ENCODE measurements at regions not wholly inside any gene's neighbourhood (a gene's known extent, or its start where the extent isn't known, plus 50 kb on each side); places are given as distances from the start of the nearest gene placed in this dataset.
"Not testable (repeated sequence)": the region's sequence is repeated elsewhere in the genome, so short reads cannot be mapped to it uniquely, and the experiment has no call there.

DNA sequence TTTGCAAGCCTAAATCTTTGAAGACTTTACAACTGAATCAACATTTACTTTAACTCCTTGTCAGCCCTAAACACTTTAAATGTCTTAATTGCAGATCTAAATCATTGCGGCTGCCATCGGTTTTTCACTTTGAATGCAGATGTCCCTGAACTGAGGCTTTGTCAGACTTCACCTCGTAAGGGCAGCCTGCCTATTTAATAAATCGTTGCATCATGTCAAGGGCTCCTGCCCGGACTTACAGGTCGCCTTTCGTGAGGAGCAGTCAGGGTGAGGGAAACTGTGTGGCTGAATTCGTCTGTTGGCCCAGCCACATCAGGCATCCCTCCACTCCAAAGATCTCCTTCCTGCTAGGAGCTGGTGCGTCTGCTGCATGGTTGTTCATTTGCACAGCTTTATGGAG lies 368.2 kb upstream of the NPVF start:
- peak; percentile 28 for DNase-seq

DNA sequence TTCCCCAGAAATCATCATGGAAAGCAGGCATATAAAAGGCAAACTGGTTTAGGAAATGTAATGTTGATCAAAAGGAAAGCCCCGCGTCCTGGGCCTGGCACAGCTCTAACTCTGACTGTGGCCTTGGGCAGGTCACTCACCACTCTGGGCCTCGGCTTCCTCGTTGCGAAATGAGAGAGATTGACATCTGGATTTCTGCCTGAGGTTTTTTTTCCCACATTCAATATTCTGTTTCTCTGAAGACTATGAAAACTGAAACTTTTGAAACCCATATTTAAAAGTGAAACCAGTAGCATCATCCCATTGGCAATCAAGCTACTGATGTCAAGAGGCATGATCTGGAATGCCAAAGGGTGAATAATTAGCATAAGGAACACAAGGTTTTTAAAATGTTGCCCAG lies 369.7 kb upstream of the NPVF start:
- DNase-seq = no peak

DNA sequence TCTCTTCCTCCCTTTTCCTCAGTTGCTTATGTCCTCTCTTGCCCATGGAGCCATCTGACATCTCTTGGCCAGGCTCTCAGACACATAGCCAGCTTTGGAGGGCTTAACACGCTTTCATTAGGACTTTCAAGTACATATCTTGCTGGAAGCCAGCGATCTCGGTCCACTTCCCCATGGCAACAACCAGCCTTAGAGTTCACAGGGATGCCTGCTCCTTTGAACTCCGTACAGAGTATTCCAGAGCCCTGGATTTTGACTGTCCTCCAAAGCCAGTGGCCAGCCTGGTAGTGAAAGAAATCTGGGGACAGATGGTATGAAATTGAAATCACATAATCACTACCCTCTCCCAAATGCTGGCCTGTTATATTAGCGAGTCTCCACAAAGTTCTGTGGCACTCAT lies 370.5 kb upstream of the NPVF start:
- DNase-seq = no peak

DNA sequence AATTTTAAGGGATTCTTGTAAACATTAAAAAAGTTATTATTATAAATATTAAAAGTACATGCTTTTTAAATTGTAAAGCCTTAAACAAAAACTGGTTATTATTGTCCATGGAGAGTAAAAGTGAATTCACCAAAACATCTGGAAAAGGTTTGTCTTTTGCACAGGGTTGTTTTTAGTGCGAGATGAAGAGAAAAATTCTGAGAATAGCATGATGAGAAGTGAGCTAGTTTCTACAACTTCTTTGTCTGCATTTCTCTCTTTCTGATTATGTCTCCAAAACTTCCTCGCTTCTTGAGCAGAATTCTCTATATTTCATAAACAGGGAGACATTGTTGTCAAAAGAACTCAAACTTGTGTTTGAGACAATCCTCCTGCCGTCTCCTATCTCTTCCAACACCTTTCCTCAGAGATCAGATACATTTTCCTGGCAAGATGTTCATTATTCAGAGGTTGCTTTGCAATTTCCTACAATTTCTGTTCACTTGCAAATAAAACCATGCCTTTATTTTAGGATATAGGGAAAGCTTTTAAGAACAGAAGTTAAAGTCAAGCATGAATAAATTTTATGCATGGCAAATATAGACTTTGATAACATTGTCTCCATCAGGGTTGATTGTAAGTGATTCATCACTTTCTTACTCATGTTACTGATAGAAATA lies 372.1 kb upstream of the NPVF start:
- no peak for DNase-seq

DNA sequence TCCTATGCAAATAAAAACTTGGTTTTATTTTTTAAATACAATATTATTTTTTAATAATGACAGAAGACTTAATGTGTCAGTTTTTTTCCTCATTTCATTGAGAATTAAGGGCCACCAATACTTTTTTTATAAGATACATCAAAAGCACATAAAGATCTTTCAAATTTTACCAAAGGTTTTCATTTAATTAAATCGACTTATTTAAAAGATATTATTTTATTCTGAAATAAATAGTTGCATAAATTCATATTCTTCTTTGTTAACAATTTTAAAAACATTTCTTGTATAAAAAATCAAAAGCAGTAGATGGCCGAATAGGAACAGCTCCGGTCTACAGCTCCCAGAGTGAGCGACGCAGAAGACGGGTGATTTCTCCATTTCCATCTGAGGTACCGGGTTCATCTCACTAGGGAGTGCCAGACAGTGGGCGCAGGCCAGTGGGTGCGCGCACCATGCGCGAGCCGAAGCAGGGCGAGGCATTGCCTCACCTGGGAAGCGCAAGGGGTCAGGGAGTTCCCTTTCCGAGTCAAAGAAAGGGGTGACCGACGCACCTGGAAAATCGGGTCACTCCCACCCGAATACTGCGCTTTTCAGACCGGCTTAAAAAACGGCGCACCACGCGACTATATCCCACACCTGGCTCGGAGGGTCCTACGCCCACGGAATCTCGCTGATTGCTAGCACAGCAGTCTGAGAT lies 374.6 kb upstream of the NPVF start:
- not testable (repeated sequence) for DNase-seq

DNA sequence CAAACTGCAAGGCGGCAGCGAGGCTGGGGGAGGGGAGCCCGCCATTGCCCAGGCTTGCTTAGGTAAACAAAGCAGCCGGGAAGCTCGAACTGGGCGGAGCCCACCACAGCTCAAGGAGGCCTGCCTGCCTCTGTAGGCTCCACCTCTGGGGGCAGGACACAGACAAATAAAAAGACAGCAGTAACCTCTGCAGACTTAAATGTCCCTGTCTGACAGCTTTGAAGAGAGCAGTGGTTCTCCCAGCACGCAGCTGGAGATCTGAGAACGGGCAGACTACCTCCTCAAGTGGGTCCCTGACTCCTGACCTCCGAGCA lies 375.1 kb upstream of the NPVF start:
- DNase-seq = not testable (repeated sequence)

DNA sequence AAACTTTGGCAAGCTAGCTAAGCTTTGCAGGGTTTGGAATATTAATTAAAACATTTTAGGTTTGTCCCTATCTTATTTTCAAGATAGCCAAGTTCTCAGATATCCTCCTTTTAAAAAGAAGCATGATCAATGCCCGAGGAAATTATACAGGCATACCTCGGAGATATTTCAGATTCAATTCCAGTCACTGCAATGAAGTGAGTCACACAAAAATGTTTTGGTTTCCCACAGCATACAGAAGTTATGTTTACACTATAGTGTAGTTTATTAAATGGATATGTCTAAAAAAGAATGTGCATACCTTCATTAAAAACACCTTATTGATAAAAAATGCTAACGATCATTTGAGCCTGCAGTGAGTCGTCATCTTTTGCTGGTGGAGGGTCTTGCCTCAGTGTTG lies 382.9 kb upstream of the NPVF start:
- DNase-seq = no peak

DNA sequence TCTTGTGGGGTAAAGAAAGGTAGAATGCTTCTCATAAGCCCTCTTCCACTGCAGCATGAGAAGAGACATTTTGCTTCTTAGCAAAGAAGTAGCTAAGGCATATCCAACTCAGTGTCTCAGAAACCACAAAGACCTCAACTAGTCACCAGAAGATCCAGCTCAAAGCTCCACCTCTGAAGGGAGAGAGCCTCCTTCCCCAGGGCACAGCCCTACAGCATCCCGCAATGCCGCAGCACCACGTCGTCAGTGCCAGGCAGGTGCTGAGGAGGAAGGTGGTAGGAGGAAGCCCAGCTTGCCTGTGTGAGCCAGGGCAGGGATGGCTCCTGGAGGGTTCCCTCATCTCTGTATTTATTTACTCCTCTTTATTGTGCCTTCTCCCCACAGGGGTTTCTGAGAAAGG lies 385.6 kb upstream of the NPVF start:
- no peak for DNase-seq

DNA sequence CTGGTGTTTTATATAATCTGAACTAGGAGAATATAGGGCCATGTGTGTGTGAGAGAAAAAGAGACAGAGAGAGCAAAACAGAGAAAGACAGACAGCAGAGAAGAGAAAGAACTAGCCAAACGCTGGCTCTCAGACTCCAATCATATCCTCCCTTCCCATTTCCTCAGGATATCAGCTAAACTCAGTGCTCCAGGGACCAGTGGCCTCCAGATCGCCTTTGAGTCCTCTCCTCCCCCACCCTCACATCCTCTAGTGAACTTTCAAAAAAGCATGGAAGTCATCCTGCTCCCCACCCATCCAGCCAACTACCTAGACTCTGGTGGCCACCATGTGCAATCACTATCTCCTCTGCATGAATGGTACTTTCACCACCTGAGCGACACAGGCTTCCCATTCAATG lies 386.1 kb upstream of the NPVF start:
- no peak for DNase-seq

DNA sequence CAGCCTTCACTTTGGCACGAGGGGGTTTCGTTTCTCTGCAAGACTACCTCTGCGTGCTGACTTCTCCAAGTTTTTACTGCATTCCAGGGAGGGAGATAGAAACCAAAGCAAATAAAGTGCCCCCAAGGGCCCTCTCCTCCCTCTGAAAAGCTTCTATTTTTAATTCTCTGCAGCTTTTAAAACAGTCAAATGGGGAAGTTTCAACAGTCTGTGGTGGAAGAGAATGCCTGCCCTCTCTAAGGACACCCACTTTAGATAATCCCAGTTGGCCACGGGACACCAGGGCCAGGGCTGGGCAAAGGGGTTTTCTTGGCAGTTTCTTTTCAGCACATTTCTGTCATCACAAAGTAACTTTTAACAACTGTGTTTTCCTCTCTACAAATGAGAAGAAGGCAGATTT lies 386.7 kb upstream of the NPVF start:
- DNase-seq = no peak

DNA sequence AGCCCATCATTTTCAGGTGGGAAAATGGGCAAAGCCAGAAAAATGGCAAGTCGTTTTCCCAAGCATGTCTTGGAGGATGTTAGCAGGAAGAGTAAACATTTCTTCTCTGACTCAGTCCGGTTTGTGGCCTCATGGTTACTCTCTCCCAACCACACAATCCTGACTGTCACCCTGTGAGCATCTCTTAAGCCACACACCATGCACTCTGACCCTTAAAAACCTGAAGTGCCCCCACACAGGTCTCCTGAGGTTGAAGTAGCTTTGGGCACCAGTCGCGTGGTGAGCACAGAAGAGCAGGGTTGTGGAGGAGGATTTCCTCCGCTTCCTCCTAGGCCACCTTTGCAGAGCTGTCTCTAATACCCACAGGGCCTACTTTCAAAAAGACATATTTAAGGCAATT lies 387.3 kb upstream of the NPVF start:
- DNase-seq = no peak

DNA sequence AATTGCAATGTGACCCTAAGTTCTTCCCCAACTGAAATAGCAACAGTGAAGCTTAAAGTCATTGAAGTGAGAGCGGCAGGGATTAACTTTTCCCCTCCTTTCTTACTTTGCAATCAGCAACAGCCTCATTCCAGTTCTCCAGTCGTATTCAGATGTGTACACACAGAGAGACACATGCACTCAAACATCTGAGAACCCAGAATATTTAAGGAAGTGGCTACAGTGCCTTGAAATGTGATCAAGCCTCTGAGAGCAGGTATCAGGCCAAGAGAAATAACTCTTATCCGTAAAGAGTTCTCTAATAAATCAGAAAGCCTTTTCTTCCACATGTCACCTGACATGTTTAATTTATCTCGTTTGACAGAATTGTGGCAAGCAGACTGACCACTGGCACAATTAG lies 388.9 kb upstream of the NPVF start:
- DNase-seq = no peak

DNA sequence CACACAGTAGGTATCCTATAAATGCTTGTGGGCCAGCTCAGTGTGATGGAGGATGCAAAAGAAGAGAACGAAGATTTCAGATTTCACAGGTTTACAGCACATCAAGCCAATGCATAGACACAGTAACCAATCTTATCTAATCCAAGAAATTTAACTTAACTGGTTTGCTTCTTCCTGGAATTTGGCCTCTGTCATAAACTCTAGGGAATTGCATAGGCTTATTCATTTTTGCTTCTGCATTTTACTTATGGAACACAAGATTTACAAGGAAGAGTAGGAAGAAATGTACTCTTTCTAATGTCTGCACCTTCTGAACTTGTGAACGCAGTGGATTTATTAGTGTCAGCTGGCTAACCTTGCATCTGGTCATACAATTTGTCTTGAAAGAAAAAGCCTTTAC lies 389.4 kb upstream of the NPVF start:
- no peak for DNase-seq

DNA sequence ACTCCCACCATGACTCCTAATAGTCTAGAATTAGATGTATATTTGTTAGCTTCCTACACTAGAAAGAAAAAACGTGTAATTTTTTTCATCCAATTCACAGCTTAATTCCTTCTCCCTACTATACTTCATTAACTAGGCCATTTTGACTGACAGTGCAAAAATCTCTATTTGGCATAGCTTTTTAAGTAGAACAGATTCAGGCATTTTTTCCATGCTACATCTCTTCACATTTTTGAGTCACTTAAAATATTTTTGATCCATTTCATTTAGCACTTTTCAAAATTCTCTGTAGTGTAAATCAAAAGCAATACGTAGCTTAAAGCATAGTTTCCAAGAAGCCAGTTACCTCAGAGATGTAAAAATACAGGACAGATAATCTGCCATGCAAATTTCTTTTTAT lies 391.1 kb upstream of the NPVF start:
- DNase-seq = no peak

DNA sequence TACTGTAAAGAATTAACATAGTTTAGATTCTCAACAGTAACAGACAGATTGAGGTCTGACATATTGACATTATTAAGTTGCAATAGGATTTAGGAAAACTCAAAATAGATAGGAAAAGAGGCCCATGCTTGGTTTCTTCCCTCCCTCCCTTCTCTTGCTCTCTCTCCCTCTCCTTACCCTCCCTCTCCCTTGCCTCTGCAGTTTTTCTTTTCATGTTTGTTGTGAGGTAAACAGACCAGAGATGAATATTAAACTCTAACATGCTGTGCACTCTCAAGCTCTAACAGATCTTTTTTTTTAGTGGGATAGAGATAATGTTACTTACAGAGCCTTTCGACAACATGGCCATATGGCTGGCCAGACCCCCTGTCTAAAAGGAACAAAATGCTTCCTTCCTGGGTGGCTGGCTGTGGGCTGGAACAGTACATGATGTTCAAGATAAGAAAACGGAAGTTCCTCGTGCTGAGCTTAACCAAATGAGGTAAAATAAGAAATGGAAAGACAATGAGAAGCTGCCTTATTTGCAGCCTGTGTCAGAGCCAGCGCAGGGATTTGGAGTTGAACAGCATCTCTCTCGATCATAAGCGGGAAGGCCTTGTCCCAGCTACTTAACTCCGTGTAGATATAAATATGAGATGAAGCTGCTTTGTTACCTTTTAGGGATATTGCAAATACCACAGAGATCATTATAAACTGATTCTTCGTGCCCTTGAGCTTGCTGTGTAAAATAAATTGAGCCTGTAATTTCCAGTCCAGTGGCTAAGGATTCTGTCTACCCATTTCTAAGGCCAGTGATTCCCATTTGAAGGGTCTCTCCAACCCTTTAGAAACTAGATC lies 391.9 kb upstream of the NPVF start:
- no peak for DNase-seq

DNA sequence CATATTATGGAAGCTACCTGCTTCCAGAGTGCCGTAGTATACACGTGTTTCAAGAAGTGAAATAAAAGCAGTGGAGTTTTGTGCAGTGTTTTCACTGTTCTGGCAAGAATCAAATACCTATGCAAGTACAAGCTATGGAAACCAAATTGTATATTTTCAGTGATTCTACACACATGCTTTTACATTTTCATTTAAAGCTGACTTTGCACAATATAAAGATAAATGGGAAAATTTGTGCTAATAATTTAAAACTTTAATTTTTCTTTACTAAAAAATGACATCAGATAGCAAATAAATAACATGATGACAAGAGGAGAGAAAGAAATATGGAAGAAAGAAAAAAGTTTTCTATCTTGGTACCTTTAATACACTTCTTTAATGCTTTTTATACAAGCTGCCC lies 393.7 kb upstream of the NPVF start:
- no peak for DNase-seq

DNA sequence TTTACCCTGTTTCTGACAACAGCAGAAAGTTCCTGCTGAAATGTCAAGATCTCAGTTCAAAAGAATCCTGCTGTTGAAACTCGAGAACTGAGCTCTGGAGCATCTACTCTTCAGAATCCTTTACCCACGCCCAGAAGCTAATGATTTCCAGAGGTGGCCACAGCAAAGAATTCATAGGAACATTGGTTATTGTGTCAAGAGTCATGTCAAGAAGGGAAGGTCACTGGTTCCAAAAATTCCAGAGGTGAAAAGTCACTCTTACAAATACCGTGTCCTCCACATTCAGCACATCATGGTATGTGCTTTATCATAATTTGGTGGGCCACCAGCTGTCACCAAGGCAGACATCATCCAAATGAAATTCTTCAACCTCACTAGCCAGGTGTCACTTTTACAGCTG lies 394.4 kb upstream of the NPVF start:
- no peak for DNase-seq

DNA sequence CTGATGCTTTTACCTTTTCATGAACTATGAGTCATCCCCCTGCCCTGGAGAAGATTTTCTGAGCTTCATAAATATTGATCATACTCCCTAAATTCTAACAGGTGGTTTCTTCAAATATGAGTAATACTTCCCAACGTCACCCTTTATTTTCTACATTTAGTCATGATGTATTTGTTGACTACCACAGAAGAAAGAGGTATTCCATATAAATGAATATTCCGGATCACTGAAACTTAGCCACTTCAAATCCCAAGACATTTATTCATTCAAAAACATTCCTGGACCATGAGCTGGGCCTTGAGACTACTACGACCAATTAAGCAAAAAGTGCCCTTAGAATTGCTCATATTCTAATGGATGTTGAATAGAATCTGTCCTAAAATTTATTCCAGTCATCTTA lies 395.8 kb upstream of the NPVF start:
- DNase-seq = no peak

DNA sequence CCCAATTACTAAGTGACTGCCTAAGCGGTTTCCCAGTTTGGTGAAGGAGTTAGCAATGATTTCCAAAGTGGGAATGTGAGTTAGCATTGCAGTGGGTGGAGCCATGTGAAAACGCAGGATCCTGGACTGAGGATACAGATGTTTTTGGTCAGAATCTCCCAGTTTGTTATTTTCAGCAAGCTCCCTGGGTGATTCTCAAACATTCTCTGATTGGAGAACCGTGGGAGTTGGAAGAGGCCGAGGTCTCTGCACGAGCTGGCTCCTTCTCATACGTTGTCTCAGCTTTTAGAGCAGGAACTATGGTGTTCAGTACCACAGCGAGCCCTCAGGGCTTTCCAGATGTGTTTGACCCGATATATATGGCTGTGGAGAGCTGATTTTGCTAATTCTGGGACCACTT lies 396.5 kb upstream of the NPVF start:
- DNase-seq = peak; percentile 77

DNA sequence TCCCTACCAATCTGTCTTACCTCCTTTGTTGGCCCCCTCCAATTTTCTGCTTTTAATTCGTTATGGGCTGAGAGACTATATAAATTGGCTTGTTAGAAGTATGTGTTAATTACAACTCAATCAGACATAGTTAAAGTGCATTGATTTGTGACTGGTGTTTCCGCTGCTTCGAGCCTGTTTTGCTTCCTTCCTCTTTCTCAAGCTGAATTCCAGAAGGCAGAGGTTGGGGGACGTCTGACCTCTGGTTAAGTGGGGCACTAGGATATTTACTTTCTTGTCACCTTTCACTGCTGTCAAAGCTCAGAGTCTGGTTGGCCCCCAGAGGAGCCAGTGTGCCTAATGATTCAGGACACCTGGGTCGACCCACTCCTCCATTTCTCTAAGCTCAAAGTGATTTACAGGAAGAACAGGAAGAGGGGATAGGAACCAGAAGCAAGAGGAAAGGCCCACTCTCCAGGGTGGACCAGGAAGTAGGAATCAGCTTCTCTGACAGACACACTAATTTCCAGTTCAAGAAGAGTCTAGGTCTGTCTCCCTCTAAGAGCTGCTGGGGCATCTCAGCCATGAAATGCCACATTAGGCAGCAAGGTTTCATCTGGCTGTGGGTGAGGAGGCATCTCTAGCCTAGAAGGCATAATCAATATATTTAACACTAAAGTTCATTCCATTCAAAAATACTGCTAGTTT lies 397.2 kb upstream of the NPVF start:
- DNase-seq = peak; percentile 39

DNA sequence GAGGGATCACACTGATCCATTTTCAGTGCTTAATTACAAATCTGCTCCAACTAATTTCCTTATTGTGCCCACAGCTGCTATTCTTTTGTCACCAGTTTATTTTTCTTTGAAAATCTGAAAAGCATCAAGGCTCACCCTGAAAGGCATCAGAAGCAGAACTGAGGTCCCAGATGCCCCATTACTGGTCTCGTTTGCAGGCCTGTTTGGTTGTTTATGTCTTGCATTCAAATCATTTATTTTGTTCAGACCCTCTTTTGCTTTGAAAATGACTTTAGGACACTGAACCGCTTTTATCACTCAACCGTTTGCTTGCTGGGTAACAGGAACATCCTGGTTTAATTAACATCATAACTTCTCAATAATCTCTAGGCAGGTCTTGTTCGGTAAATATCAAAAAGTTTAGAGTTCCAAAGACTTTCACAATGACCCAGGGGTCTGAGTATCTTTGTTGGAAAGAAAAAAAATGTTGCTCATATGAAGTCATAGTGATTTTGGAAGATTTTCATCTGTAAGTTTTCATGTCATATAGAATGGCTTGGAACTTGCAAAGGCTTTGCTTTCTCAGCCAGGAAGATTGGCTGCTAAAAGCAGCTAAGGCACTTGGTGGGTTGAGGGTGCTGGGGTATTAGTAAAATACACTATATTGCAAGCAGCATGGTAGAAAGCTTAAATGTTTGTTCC lies 398.3 kb upstream of the NPVF start:
- DNase-seq = no peak

DNA sequence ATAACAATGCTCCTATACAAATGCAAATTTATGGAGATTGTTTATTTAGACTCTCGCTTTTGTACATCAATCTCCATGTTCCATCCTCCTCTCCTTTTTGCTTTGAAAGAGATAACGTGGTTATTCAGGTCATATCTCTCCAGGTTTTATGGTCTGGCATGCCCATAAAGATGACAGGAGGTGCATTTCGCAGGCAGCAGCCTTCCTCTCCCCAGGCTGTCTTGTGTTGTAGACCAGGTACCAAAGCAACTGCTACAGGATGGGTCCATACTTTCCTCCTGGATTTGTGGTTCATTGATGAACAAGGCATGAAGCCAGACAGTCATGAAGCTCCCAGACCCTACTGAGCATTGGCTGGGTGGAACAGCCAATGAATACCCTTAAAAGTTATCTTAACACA lies 400.2 kb upstream of the NPVF start:
- no peak for DNase-seq

Data from renal pelvis (tissue), 1 donor.